B cell (primary cell): ENCODE measurements at regions not wholly inside any gene's neighbourhood (a gene's known extent, or its start where the extent isn't known, plus 50 kb on each side); places are given as distances from the start of the nearest gene placed in this dataset.

Experiments used
- ATAC-seq: fragments of 200-7000 bp; cut with Tn5 transposase; one replicate; pipeline ENCODE4 v1.10.0; 2021; ENCODE audit warnings: low read depth, mild to moderate bottlenecking, moderate number of reproducible peaks, moderate library complexity
- CTCF ChIA-PET: fragments of 350-600 bp; sonication (Branson Sonifier 250); formaldehyde crosslinking; loops from one replicate; lab custom pipeline; 2021; ENCODE audit warnings: antibody characterized with exemption, inconsistent platforms; lab: Charles Lee
- POLR2A ChIA-PET: fragments of 350-600 bp; sonication (Branson Sonifier 250); formaldehyde crosslinking; loops from one replicate; lab custom pipeline; 2021; ENCODE audit warnings: antibody characterized with exemption; lab: Charles Lee
- DNase-seq: peaks from one replicate; pipeline ENCODE4 v3.0.0; 2013
- H2AFZ ChIP-seq: 2 replicates; pipeline ENCODE4 v1.6.1; 2012; ENCODE audit warnings: mild to moderate bottlenecking, low read depth, low read length; ENCODE audit not compliant: insufficient read depth, poor library complexity, severe bottlenecking
- H3K27ac ChIP-seq, 2 donors: 1 replicate in 1 of 2; 2 replicates in 1 of 2; pipeline ENCODE4 v1.5.1; 2012 to 2013; ENCODE audit warnings: low read length in 2 of 2, mild to moderate bottlenecking in 2 of 2, moderate library complexity in 1 of 2
- H3K27me3 ChIP-seq, 4 experiments: fragments of 200-600 bp in 1 of 4; sonication (generic) in 1 of 4; replicated peaks in 1 of 4; 1 replicate in 2 of 4; 2 replicates in 2 of 4; pipeline versions ENCODE4 v1.6.1 to v1.7.0; 2013 to 2016; ENCODE audit warnings: low read length in 3 of 4, mild to moderate bottlenecking in 2 of 4, mixed read lengths in 1 of 4, moderate library complexity in 1 of 4; ENCODE audit not compliant: insufficient read depth in 4 of 4, control insufficient read depth in 3 of 4; ENCODE audit errors: control extremely low read depth in 1 of 4
- H3K36me3 ChIP-seq, 2 experiments: replicated peaks in 1 of 2; 1 replicate in 1 of 2; 2 replicates in 1 of 2; pipeline versions ENCODE4 v1.6.1 to v1.7.1; 2013; ENCODE audit warnings: low read length in 1 of 2; ENCODE audit not compliant: insufficient read depth in 2 of 2, control insufficient read depth in 1 of 2; ENCODE audit errors: control extremely low read depth in 1 of 2, extremely low read depth in 1 of 2
- H3K4me1 ChIP-seq, 2 donors: fragments of 200-600 bp in 1 of 2; sonication (generic) in 1 of 2; 1 replicate in 1 of 2; 2 replicates in 1 of 2; pipeline versions ENCODE4 v1.5.1 to v1.6.1; 2013 to 2017; ENCODE audit warnings: low read length in 2 of 2; ENCODE audit not compliant: control insufficient read depth in 2 of 2, insufficient read depth in 2 of 2
- H3K4me2 ChIP-seq: replicated peaks from 2 replicates; pipeline ENCODE3; 2012; ENCODE audit warnings: mild to moderate bottlenecking, low read depth, low read length; ENCODE audit not compliant: poor library complexity, severe bottlenecking
- H3K4me3 ChIP-seq, 5 experiments: fragments of 200-600 bp in 1 of 5; sonication (generic) in 1 of 5; 1 replicate in 3 of 5; 2 replicates in 2 of 5; pipeline versions ENCODE4 v1.5.1 to v1.7.0; 2011 to 2016; ENCODE audit warnings: low read length in 4 of 5, mild to moderate bottlenecking in 4 of 5, low read depth in 2 of 5, control low read depth in 1 of 5, moderate library complexity in 1 of 5; ENCODE audit not compliant: insufficient read depth in 1 of 5; ENCODE audit errors: control extremely low read depth in 1 of 5, extremely low read depth in 1 of 5
- H3K79me2 ChIP-seq: fragments of 200-600 bp; sonication (generic); one replicate; pipeline ENCODE4 v1.6.0; 2016; ENCODE audit warnings: low read length; ENCODE audit not compliant: control insufficient read depth, insufficient read depth
- H3K9ac ChIP-seq: fragments of 200-600 bp; sonication (generic); 2 replicates; pipeline ENCODE4 v1.6.1; 2017; ENCODE audit warnings: mild to moderate bottlenecking, low read length, moderate library complexity
- H3K9me3 ChIP-seq, 3 donors: one replicate each; pipeline versions ENCODE4 v1.6.1 to v1.7.1; 2013; ENCODE audit warnings: low read length in 2 of 3; ENCODE audit not compliant: control insufficient read depth in 2 of 3, insufficient read depth in 1 of 3; ENCODE audit errors: control extremely low read depth in 1 of 3
- H4K20me1 ChIP-seq: 2 replicates; pipeline ENCODE4 v1.6.0; 2012; ENCODE audit warnings: mild to moderate bottlenecking, low read length; ENCODE audit not compliant: insufficient read depth, control insufficient read depth, poor library complexity, severe bottlenecking
- H3K27ac Mint-ChIP-seq: one replicate; pipeline ENCODE4 v1.8.0; 2021; ENCODE audit warnings: mixed read lengths
- H3K27me3 Mint-ChIP-seq: one replicate; pipeline ENCODE4 v1.8.0; 2021; ENCODE audit warnings: mixed read lengths
- H3K4me1 Mint-ChIP-seq: one replicate; pipeline ENCODE4 v1.8.0; 2021; ENCODE audit warnings: mixed read lengths
- H3K4me3 Mint-ChIP-seq: one replicate; pipeline ENCODE4 v1.8.0; 2021; ENCODE audit warnings: mixed read lengths
- H3K9me3 Mint-ChIP-seq: one replicate; pipeline ENCODE4 v1.8.0; 2022; ENCODE audit warnings: mixed read lengths; ENCODE audit not compliant: insufficient read depth
- EZH2 ChIP-seq: IDR thresholded peaks from 2 replicates; pipeline ENCODE4 v1.6.1; 2012; ENCODE audit warnings: borderline replicate concordance, low read depth, mild to moderate bottlenecking, moderate library complexity, low read length; ENCODE audit not compliant: insufficient read depth, poor library complexity, severe bottlenecking
- WGBS: methylation state at CpG from one replicate; pipeline ENCODE4 v1.1.5; 2013; ENCODE audit warnings: missing lambda C conversion rate; ENCODE audit not compliant: insufficient coverage; 5-methylcytosine and 5-hydroxymethylcytosine counted together
- intact Hi-C: fragments of 100-400 bp; cut with micrococcal nuclease; formaldehyde crosslinking; loops from one replicate; pipeline ENCODE4 v1.10.0; 2022
- TF ChIP-seq, protein P1 (sequence below): fragments of 200-600 bp; IDR thresholded peaks from one replicate; pipeline ENCODE4 v1.8.0; 2022; ENCODE audit warnings: antibody characterized with exemption, mild to moderate bottlenecking

DNA sequence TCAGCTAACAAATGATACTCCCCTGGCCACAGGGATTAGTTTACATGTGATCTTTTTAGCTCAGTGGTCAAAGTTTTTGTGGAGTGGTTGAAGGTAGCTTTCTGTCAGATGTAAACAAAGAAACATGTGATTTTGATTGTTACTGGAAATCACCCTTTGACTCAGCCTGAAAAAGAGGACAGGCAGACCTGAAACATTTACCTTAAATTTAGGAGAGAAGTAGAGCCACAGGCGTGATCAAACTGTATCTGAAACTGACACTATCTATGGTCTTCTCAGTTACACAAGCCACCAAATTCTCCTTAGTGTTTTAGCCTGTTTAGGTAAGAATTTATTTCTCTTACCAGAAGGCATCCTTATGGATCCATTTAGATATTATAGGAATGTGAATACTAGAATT lies 136.7 kb downstream of the CBLL2 start:
- ChIA-PET POLR2A (no interaction called here), CTCF (no interaction called here)
- Histone ChIP-seq H3K27me3 (no peaks in the 10 kb centered on the region), H2AFZ (no peak overlapping the region), H3K79me2 (no peaks in the 10 kb centered on the region), H3K4me3 (no peak overlapping the region), H3K9me3 (no peaks in the 10 kb centered on the region), H3K27ac (no peak overlapping the region), H3K9ac (no peak overlapping the region), H3K4me2 (no peak overlapping the region), H3K4me1 (no peaks in the 10 kb centered on the region), H3K36me3 (no peaks in the 10 kb centered on the region), H4K20me1 (no peaks in the 10 kb centered on the region)
- H3K9me3 Mint-ChIP-seq, result no peaks in the 10 kb centered on the region
- intact Hi-C loops, result no loop called here
- no peaks in the 10 kb centered on the region for H3K27me3 Mint-ChIP-seq
- H3K4me1 Mint-ChIP-seq, result no peaks in the 10 kb centered on the region
- no peak overlapping the region for H3K27ac Mint-ChIP-seq
- WGBS, result no CpG with 5 or more reads among the region's 1 CpG
- DNase-seq, result no peak
- no peak overlapping the region for H3K4me3 Mint-ChIP-seq
- TF ChIP-seq, protein P1, sequence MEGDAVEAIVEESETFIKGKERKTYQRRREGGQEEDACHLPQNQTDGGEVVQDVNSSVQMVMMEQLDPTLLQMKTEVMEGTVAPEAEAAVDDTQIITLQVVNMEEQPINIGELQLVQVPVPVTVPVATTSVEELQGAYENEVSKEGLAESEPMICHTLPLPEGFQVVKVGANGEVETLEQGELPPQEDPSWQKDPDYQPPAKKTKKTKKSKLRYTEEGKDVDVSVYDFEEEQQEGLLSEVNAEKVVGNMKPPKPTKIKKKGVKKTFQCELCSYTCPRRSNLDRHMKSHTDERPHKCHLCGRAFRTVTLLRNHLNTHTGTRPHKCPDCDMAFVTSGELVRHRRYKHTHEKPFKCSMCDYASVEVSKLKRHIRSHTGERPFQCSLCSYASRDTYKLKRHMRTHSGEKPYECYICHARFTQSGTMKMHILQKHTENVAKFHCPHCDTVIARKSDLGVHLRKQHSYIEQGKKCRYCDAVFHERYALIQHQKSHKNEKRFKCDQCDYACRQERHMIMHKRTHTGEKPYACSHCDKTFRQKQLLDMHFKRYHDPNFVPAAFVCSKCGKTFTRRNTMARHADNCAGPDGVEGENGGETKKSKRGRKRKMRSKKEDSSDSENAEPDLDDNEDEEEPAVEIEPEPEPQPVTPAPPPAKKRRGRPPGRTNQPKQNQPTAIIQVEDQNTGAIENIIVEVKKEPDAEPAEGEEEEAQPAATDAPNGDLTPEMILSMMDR, result no peak
- TF ChIP-seq EZH2, result no peak
- ATAC-seq, result no peak

GRCh38 chrX:22424122-22424915 lies 151.6 kb downstream of the CBLL2 start:
- Mint-ChIP-seq H3K9me3 (no peaks in the 10 kb centered on the region), H3K27ac (no peak overlapping the region), H3K27me3 (no peaks in the 10 kb centered on the region), H3K4me3 (no peak overlapping the region), H3K4me1 (no peaks in the 10 kb centered on the region)
- no peak overlapping the region for H3K9ac ChIP-seq
- no peaks in the 10 kb centered on the region for H4K20me1 ChIP-seq
- ChIA-PET CTCF (no interaction called here), POLR2A (no interaction called here)
- H3K4me1 ChIP-seq, result no peaks in the 10 kb centered on the region
- intact Hi-C loops, result no loop called here
- DNase-seq (no peak), ATAC-seq (no peak)
- no peak overlapping the region for H3K4me2 ChIP-seq
- TF ChIP-seq, protein P1, result no peak
- TF ChIP-seq EZH2, result no peak
- H3K27ac ChIP-seq, result no peak overlapping the region
- no peak overlapping the region for H2AFZ ChIP-seq
- WGBS, result no CpG with 5 or more reads among the region's 2 CpGs
- no peaks in the 10 kb centered on the region for H3K36me3 ChIP-seq
- no peaks in the 10 kb centered on the region for H3K27me3 ChIP-seq
- H3K4me3 ChIP-seq, result no peak overlapping the region
- H3K9me3 ChIP-seq, result no peaks in the 10 kb centered on the region
- H3K79me2 ChIP-seq, result no peaks in the 10 kb centered on the region
